ENCODE measurements at regions not wholly inside any gene's neighbourhood (a gene's known extent, or its start where the extent isn't known, plus 50 kb on each side); places are given as distances from the start of the nearest gene placed in this dataset.

- Histone ChIP-seq H4K20me1 (ENCODE audit: insufficient read depth, low read length) (no peaks in the 10 kb centered on the region), H3K9me3 (ENCODE audit: low read depth, low read length) (no peaks in the 10 kb centered on the region), H3K27ac (ENCODE audit: low read depth, low read length) (no peak overlapping the region), H3K4me2 (ENCODE audit: insufficient read depth, low read length) (no peak overlapping the region), H2AFZ (ENCODE audit: low read length) (no peak overlapping the region), H3K4me1 (ENCODE audit: insufficient read depth, low read length) (peaks cover 19% of the 10 kb centered on the region), H3K4me3 (ENCODE audit: insufficient read depth, low read length) (no peak overlapping the region), H3K79me2 (ENCODE audit: insufficient read depth, low read length) (no peaks in the 10 kb centered on the region), H3K27me3 (ENCODE audit: insufficient read depth, low read length) (peaks cover 3% of the 10 kb centered on the region), H3K36me3 (ENCODE audit: insufficient read depth, low read length) (no peaks in the 10 kb centered on the region)
- DNase-seq (ENCODE audit: insufficient read length, low spot score, missing footprints) = peak; percentile 95
- peak; percentile 83 for TF ChIP-seq CTCF (IDR thresholded peaks at IDR 0.05; ENCODE audit: extremely low read depth, low read depth, low read length)
These were observed 62.1 kb downstream of the RMI2 start for GRCh38 chr16:11407047-11407982.

- no peak overlapping the region for H2AFZ ChIP-seq (ENCODE audit: low read length)
- DNase-seq (ENCODE audit: insufficient read length, low spot score, missing footprints) = peak; percentile 6
- no peaks in the 10 kb centered on the region for H3K9me3 ChIP-seq (ENCODE audit: low read depth, low read length)
- TF ChIP-seq CTCF (IDR thresholded peaks at IDR 0.05; ENCODE audit: extremely low read depth, low read depth, low read length) = no peak
- peaks cover 3% of the 10 kb centered on the region for H3K27me3 ChIP-seq (ENCODE audit: insufficient read depth, low read length)
- H3K4me1 ChIP-seq (ENCODE audit: insufficient read depth, low read length) = peaks cover 19% of the 10 kb centered on the region
- H3K4me3 ChIP-seq (ENCODE audit: insufficient read depth, low read length) = no peak overlapping the region
- H4K20me1 ChIP-seq (ENCODE audit: insufficient read depth, low read length) = no peaks in the 10 kb centered on the region
- H3K4me2 ChIP-seq (ENCODE audit: insufficient read depth, low read length) = no peak overlapping the region
- no peaks in the 10 kb centered on the region for H3K79me2 ChIP-seq (ENCODE audit: insufficient read depth, low read length)
- H3K27ac ChIP-seq (ENCODE audit: low read depth, low read length) = no peak overlapping the region
- no peaks in the 10 kb centered on the region for H3K36me3 ChIP-seq (ENCODE audit: insufficient read depth, low read length)
These were observed 63.0 kb downstream of the RMI2 start for GRCh38 chr16:11408216-11408615.

GRCh38 chr16:11409398-11409797, 64.1 kb downstream of the RMI2 start:
- Histone ChIP-seq H4K20me1 (ENCODE audit: insufficient read depth, low read length) (no peaks in the 10 kb centered on the region), H2AFZ (ENCODE audit: low read length) (no peak overlapping the region), H3K9me3 (ENCODE audit: low read depth, low read length) (no peaks in the 10 kb centered on the region), H3K79me2 (ENCODE audit: insufficient read depth, low read length) (no peaks in the 10 kb centered on the region), H3K4me2 (ENCODE audit: insufficient read depth, low read length) (no peak overlapping the region), H3K36me3 (ENCODE audit: insufficient read depth, low read length) (no peaks in the 10 kb centered on the region), H3K4me3 (ENCODE audit: insufficient read depth, low read length) (no peak overlapping the region), H3K27me3 (ENCODE audit: insufficient read depth, low read length) (peaks cover 3% of the 10 kb centered on the region), H3K27ac (ENCODE audit: low read depth, low read length) (no peak overlapping the region), H3K4me1 (ENCODE audit: insufficient read depth, low read length) (peaks cover 19% of the 10 kb centered on the region)
- peak; percentile 68 for DNase-seq (ENCODE audit: insufficient read length, low spot score, missing footprints)
- TF ChIP-seq CTCF (IDR thresholded peaks at IDR 0.05; ENCODE audit: extremely low read depth, low read depth, low read length) = no peak

- no peaks in the 10 kb centered on the region for H3K9me3 ChIP-seq (ENCODE audit: low read depth, low read length)
- H3K27ac ChIP-seq (ENCODE audit: low read depth, low read length) = no peak overlapping the region
- H3K4me1 ChIP-seq (ENCODE audit: insufficient read depth, low read length) = peaks cover 19% of the 10 kb centered on the region
- TF ChIP-seq CTCF (IDR thresholded peaks at IDR 0.05; ENCODE audit: extremely low read depth, low read depth, low read length) = no peak
- H4K20me1 ChIP-seq (ENCODE audit: insufficient read depth, low read length) = no peaks in the 10 kb centered on the region
- H3K79me2 ChIP-seq (ENCODE audit: insufficient read depth, low read length) = no peaks in the 10 kb centered on the region
- H3K4me3 ChIP-seq (ENCODE audit: insufficient read depth, low read length) = no peak overlapping the region
- no peaks in the 10 kb centered on the region for H3K36me3 ChIP-seq (ENCODE audit: insufficient read depth, low read length)
- H2AFZ ChIP-seq (ENCODE audit: low read length) = no peak overlapping the region
- DNase-seq (ENCODE audit: insufficient read length, low spot score, missing footprints) = peak; percentile 90
- H3K27me3 ChIP-seq (ENCODE audit: insufficient read depth, low read length) = no peaks in the 10 kb centered on the region
- H3K4me2 ChIP-seq (ENCODE audit: insufficient read depth, low read length) = no peak overlapping the region
These were observed 65.3 kb downstream of the RMI2 start for GRCh38 chr16:11410376-11411058.
